GM12878 (cell line): ENCODE measurements at regions not wholly inside any gene's neighbourhood (a gene's known extent, or its start where the extent isn't known, plus 50 kb on each side); places are given as distances from the start of the nearest gene placed in this dataset.

Experiments
- ATAC-seq: fragments of 200-7000 bp; cut with Tn5 transposase; 3 replicates; pipeline ENCODE4 v1.9.1; 2020; ENCODE audit warnings: mild to moderate bottlenecking, moderate library complexity
- BruUV-seq: library from RNA; stranded (reverse); fragments of 400-500 nt; replicated peaks from 2 replicates; lab custom pipeline; 2021; lab: Mats Ljungman, UMichigan
- CTCF ChIA-PET: fragments of 300-600 bp; sonication (Branson Sonifier 250); formaldehyde crosslinking; extraction: SDS; loops from one replicate; lab custom pipeline; 2021; ENCODE audit warnings: inconsistent platforms; lab: Yijun Ruan, JAX
- POLR2A ChIA-PET: fragments of 350-600 bp; formaldehyde crosslinking; extraction: SDS; loops from one replicate; lab custom pipeline; 2021; ENCODE audit warnings: inconsistent platforms; lab: Charles Lee
- RAD21 ChIA-PET: fragments of 300-600 bp; sonication (Branson Sonifier 250); formaldehyde crosslinking; loops from one replicate; lab custom pipeline; 2023; ENCODE audit warnings: antibody characterized with exemption; ENCODE audit not compliant: unreplicated experiment; lab: Charles Lee
- SMC1A ChIA-PET: fragments of 300-600 bp; sonication (Branson Sonifier 250); formaldehyde crosslinking; loops from one replicate; lab custom pipeline; 2023; ENCODE audit not compliant: unreplicated experiment, uncharacterized antibody; lab: Charles Lee
- DNase-seq: peaks from one replicate; pipeline ENCODE4 v3.0.0-alpha.2; 2011; ENCODE audit warnings: low read depth, low spot score
- FAIRE-seq: peaks from 3 replicates; lab custom pipeline; 2011; peaks lifted over from hg19 to GRCh38; lab: Jason Lieb, UNC
- H2AFZ ChIP-seq: 2 replicates; pipeline ENCODE4 v1.6.0; 2011; ENCODE audit warnings: low read depth, low read length, control low read depth; ENCODE audit not compliant: control insufficient read depth
- H3K27ac ChIP-seq: 2 replicates; pipeline ENCODE4 v1.5.1; 2011; ENCODE audit warnings: control low read depth; ENCODE audit not compliant: control insufficient read depth, insufficient read depth
- H3K27me3 ChIP-seq, 2 experiments: replicated peaks in 1 of 2; 2 replicates each; pipeline versions ENCODE4 v1.6.0 to v1.6.1; 2011; ENCODE audit warnings: low read length in 1 of 2; ENCODE audit not compliant: control insufficient read depth in 2 of 2, insufficient read depth in 2 of 2
- H3K36me3 ChIP-seq, 2 experiments: 2 replicates each; pipeline ENCODE4 v1.5.1; 2011; ENCODE audit warnings: low read length in 1 of 2; ENCODE audit not compliant: control insufficient read depth in 2 of 2, insufficient read depth in 2 of 2
- H3K4me1 ChIP-seq: 2 replicates; pipeline ENCODE4 v1.6.1; 2011; ENCODE audit warnings: mild to moderate bottlenecking, low read length, moderate library complexity, mixed read lengths; ENCODE audit not compliant: control insufficient read depth, insufficient read depth
- H3K4me2 ChIP-seq: 2 replicates; pipeline ENCODE4 v1.6.0; 2011; ENCODE audit warnings: control low read depth; ENCODE audit not compliant: control insufficient read depth, insufficient read depth
- H3K4me3 ChIP-seq: fragments of 200-600 bp; sonication (generic); 2 replicates; pipeline ENCODE4 v1.5.1; 2016
- H3K79me2 ChIP-seq: 2 replicates; pipeline ENCODE4 v1.6.0; 2011; ENCODE audit warnings: low read length; ENCODE audit not compliant: control insufficient read depth, insufficient read depth
- H3K9ac ChIP-seq: 2 replicates; pipeline ENCODE4 v1.8.0; 2011; ENCODE audit warnings: low read length, control low read depth, mixed read lengths; ENCODE audit not compliant: control insufficient read depth, insufficient read depth
- H3K9me3 ChIP-seq: replicated peaks from 3 replicates; pipeline ENCODE4 v1.5.1; 2011; ENCODE audit warnings: mild to moderate bottlenecking, low read length; ENCODE audit not compliant: control insufficient read depth, insufficient read depth
- H4K20me1 ChIP-seq: 2 replicates; pipeline ENCODE4 v1.6.0; 2011; ENCODE audit not compliant: control insufficient read depth, insufficient read depth
- ATF7 ChIP-seq: fragments of 450-650 bp; IDR thresholded peaks from 2 replicates; pipeline ENCODE4 v1.6.1; 2016; ENCODE audit warnings: low read depth, mild to moderate bottlenecking
- BHLHE40 ChIP-seq, 2 experiments: fragments of 450-650 bp in 1 of 2; IDR thresholded peaks; 2 replicates each; pipeline ENCODE4 v1.6.1; 2011 to 2017; ENCODE audit warnings: low read depth in 2 of 2, borderline replicate concordance in 1 of 2, improper control_type of control experiment in 1 of 2, low read length in 1 of 2, mild to moderate bottlenecking in 1 of 2
- BMI1 ChIP-seq: fragments of 450-650 bp; IDR thresholded peaks from 2 replicates; pipeline ENCODE4 v1.6.1; 2016; ENCODE audit warnings: mild to moderate bottlenecking, moderate library complexity, borderline replicate concordance
- ETV6 ChIP-seq, 2 experiments: fragments of 450-650 bp in 1 of 2; IDR thresholded peaks in 1 of 2; conservative IDR thresholded peaks in 1 of 2; 2 replicates each; pipeline ENCODE4 v1.6.1; 2014; ENCODE audit warnings: antibody characterized with exemption in 1 of 2, borderline replicate concordance in 1 of 2, low read depth in 1 of 2, mild to moderate bottlenecking in 1 of 2, moderate library complexity in 1 of 2
- JUND ChIP-seq: IDR thresholded peaks from 2 replicates; pipeline ENCODE4 v1.6.1; 2012; ENCODE audit warnings: low read depth, mild to moderate bottlenecking, low read length, improper control_type of control experiment, moderate library complexity
- PAX5 ChIP-seq: IDR thresholded peaks from 2 replicates; pipeline ENCODE4 v1.6.1; 2011; ENCODE audit warnings: low read depth, low read length, borderline replicate concordance
- SMC3 ChIP-seq: IDR thresholded peaks from 2 replicates; pipeline ENCODE4 v1.6.1; 2011; ENCODE audit warnings: low read length, improper control_type of control experiment, borderline replicate concordance
- STAT3 ChIP-seq: IDR thresholded peaks from 2 replicates; pipeline ENCODE4 v1.6.1; 2011; ENCODE audit warnings: low read depth, low read length, improper control_type of control experiment
- ZNF217 ChIP-seq: fragments of 450-650 bp; IDR thresholded peaks from 2 replicates; pipeline ENCODE4 v1.6.1; 2017; ENCODE audit warnings: antibody characterized with exemption, mild to moderate bottlenecking
- WGBS: methylation state at CpG from one replicate; pipeline ENCODE4 v1.1.6; 2016; ENCODE audit warnings: low lambda C conversion rate; ENCODE audit not compliant: insufficient replicate concordance, insufficient coverage; ENCODE audit errors: missing lambda C conversion rate; 5-methylcytosine and 5-hydroxymethylcytosine counted together
- in situ Hi-C: fragments of 300-500 bp; cut with MboI; formaldehyde crosslinking; loops from 9 replicates; pipeline ENCODE4 v1.14.3; 2018; ENCODE audit warnings: mixed read lengths
- intact Hi-C: fragments of 100-400 bp; cut with micrococcal nuclease; formaldehyde crosslinking; loops from one replicate; pipeline ENCODE4 v1.14.2; 2022; ENCODE audit not compliant: unreplicated experiment
- TF ChIP-seq, protein P1 (sequence below): fragments of 450-650 bp; IDR thresholded peaks from 2 replicates; pipeline ENCODE4 v1.6.1; 2017; ENCODE audit warnings: mild to moderate bottlenecking
- TF ChIP-seq, protein P2 (sequence below): IDR thresholded peaks from 2 replicates; pipeline ENCODE4 v1.6.1; 2012; ENCODE audit warnings: low read length, inconsistent platforms
- TF ChIP-seq, protein P3 (sequence below): IDR thresholded peaks from 2 replicates; pipeline ENCODE4 v1.6.1; 2012; ENCODE audit warnings: improper control_type of control experiment, low read depth, low read length; ENCODE audit not compliant: insufficient replicate concordance

DNA sequence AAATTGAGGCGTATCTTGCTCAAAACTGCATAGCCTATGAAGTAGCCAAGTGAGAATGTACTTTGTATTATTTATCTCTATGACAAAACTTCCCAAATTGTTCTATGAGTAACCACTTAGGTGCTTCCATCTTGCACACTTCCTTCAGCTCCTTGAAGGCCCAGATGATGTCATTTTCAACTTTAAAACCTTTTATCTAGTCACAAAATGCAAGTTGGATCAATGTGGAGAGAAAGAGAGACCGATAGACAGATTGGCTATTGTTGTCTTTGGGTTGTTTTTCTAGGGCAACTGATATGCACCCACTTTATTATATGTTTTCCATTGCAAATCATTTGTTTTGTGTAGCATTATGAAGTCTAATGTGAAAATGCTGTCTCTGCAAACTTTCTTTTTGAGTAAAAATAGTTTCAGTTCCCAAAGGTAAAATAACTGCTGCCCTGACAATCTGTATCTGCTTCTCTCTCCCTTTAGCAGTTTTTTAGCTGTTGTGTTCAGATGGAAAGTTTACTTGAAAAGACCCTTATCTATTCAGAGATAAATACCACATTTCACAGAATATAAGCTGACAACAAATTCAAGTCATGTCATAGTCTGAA, 73.7 kb upstream of the CITED2 start:
- CTCF ChIA-PET = interaction anchor here (0.5 to 1.3 kb wide), 4 partner anchors 9 to 151 kb away, joined by 3 to 4 read pairs (median 3); no protein-coding TSS in a partner anchor
- 0 out of 2 replicates have a peak, but pooled peaks have one; percentile 61 for TF ChIP-seq JUND
- no peak for TF ChIP-seq STAT3
- TF ChIP-seq SMC3 = peak; percentile 6; the same call in 1 of the 2 replicates
- peak; percentile 91 for TF ChIP-seq ZNF217
- 0 out of 2 replicates have a peak, but pooled peaks have one; percentile 24 for TF ChIP-seq PAX5
- TF ChIP-seq ETV6 (conservative IDR thresholded peaks at IDR 0.05 in 1 of 2, IDR thresholded peaks at IDR 0.05 in 1 of 2; ENCODE audit: borderline replicate concordance in 1 of 2, low read depth in 1 of 2) = peak in 1 of 2 experiments; percentile 74; a peak in 1 of 4 replicates
- TF ChIP-seq, protein P1, sequence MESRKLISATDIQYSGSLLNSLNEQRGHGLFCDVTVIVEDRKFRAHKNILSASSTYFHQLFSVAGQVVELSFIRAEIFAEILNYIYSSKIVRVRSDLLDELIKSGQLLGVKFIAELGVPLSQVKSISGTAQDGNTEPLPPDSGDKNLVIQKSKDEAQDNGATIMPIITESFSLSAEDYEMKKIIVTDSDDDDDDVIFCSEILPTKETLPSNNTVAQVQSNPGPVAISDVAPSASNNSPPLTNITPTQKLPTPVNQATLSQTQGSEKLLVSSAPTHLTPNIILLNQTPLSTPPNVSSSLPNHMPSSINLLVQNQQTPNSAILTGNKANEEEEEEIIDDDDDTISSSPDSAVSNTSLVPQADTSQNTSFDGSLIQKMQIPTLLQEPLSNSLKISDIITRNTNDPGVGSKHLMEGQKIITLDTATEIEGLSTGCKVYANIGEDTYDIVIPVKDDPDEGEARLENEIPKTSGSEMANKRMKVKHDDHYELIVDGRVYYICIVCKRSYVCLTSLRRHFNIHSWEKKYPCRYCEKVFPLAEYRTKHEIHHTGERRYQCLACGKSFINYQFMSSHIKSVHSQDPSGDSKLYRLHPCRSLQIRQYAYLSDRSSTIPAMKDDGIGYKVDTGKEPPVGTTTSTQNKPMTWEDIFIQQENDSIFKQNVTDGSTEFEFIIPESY = no peak
- TF ChIP-seq ATF7 = peak; percentile 91
- TF ChIP-seq, protein P2, sequence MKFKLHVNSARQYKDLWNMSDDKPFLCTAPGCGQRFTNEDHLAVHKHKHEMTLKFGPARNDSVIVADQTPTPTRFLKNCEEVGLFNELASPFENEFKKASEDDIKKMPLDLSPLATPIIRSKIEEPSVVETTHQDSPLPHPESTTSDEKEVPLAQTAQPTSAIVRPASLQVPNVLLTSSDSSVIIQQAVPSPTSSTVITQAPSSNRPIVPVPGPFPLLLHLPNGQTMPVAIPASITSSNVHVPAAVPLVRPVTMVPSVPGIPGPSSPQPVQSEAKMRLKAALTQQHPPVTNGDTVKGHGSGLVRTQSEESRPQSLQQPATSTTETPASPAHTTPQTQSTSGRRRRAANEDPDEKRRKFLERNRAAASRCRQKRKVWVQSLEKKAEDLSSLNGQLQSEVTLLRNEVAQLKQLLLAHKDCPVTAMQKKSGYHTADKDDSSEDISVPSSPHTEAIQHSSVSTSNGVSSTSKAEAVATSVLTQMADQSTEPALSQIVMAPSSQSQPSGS = peak; percentile 87
- TF ChIP-seq BHLHE40 (IDR thresholded peaks at IDR 0.05; ENCODE audit: borderline replicate concordance in 1 of 2, low read depth in 2 of 2, low read length in 1 of 2) = peak in 1 of 2 experiments; percentile 29; a peak in 1 of 4 replicates
- TF ChIP-seq, protein P3, sequence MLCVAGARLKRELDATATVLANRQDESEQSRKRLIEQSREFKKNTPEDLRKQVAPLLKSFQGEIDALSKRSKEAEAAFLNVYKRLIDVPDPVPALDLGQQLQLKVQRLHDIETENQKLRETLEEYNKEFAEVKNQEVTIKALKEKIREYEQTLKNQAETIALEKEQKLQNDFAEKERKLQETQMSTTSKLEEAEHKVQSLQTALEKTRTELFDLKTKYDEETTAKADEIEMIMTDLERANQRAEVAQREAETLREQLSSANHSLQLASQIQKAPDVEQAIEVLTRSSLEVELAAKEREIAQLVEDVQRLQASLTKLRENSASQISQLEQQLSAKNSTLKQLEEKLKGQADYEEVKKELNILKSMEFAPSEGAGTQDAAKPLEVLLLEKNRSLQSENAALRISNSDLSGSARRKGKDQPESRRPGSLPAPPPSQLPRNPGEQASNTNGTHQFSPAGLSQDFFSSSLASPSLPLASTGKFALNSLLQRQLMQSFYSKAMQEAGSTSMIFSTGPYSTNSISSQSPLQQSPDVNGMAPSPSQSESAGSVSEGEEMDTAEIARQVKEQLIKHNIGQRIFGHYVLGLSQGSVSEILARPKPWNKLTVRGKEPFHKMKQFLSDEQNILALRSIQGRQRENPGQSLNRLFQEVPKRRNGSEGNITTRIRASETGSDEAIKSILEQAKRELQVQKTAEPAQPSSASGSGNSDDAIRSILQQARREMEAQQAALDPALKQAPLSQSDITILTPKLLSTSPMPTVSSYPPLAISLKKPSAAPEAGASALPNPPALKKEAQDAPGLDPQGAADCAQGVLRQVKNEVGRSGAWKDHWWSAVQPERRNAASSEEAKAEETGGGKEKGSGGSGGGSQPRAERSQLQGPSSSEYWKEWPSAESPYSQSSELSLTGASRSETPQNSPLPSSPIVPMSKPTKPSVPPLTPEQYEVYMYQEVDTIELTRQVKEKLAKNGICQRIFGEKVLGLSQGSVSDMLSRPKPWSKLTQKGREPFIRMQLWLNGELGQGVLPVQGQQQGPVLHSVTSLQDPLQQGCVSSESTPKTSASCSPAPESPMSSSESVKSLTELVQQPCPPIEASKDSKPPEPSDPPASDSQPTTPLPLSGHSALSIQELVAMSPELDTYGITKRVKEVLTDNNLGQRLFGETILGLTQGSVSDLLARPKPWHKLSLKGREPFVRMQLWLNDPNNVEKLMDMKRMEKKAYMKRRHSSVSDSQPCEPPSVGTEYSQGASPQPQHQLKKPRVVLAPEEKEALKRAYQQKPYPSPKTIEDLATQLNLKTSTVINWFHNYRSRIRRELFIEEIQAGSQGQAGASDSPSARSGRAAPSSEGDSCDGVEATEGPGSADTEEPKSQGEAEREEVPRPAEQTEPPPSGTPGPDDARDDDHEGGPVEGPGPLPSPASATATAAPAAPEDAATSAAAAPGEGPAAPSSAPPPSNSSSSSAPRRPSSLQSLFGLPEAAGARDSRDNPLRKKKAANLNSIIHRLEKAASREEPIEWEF = peak; percentile 91
- TF ChIP-seq BMI1 = 0 out of 2 replicates have a peak, but pooled peaks have one; percentile 49

More for the DNA sequence above, 73.7 kb upstream of the CITED2 start:
- no peaks in the 10 kb centered on the region for H4K20me1 ChIP-seq
- ATAC-seq (peak; percentile 93), DNase-seq (peak; percentile 55), FAIRE-seq (peak; percentile 86)
- no peaks in the 10 kb centered on the region for H3K9me3 ChIP-seq
- WGBS = 0% methylated on average over 2 of the region's 2 CpGs
- H3K79me2 ChIP-seq = no peaks in the 10 kb centered on the region
- RAD21 ChIA-PET = interaction anchor here (0.6 to 2.8 kb wide), 8 partner anchors 26 to 363 kb away, joined by 3 to 23 read pairs (median 4); partner anchors contain the start of gene CITED2
- intact Hi-C loops (no loop called here), in situ Hi-C loops (no loop called here)
- H3K4me1 ChIP-seq = peaks cover 6% of the 10 kb centered on the region; the same call in 1 of the 2 replicates
- POLR2A ChIA-PET = interaction anchor here (0.6 kb wide), 1 partner anchor 16 kb away, joined by 7 read pairs; no protein-coding TSS in a partner anchor
- H3K9ac ChIP-seq = no peak overlapping the region
- H3K27ac ChIP-seq = peak overlapping the region; percentile 25
- peak overlapping the region; percentile 33 for H2AFZ ChIP-seq
- no peak overlapping the region for H3K4me3 ChIP-seq
- peak overlapping the region; percentile 46 for H3K4me2 ChIP-seq
- H3K27me3 ChIP-seq = no peaks in the 10 kb centered on the region
- no peaks in the 10 kb centered on the region for H3K36me3 ChIP-seq
- SMC1A ChIA-PET = interaction anchor here (0.8 to 2.6 kb wide), 10 partner anchors 9 to 491 kb away, joined by 3 to 14 read pairs (median 4); partner anchors contain the start of gene CITED2
- BruUV-seq = no TSS peak
